SH-SY5Y (cell line): ENCODE measurements at regions not wholly inside any gene's neighbourhood (a gene's known extent, or its start where the extent isn't known, plus 50 kb on each side); places are given as distances from the start of the nearest gene placed in this dataset.

ENCODE experiments used
- GATA2 ChIP-seq: IDR thresholded peaks from 2 replicates; pipeline ENCODE4 v1.6.1; 2011; ENCODE audit warnings: mild to moderate bottlenecking, low read depth, low read length
- GATA3 ChIP-seq: IDR thresholded peaks from 2 replicates; pipeline ENCODE4 v1.6.1; 2011; ENCODE audit warnings: low read depth, mild to moderate bottlenecking, low read length, moderate library complexity

GRCh38 chr13:69288026-69288425, 819.6 kb upstream of the ATXN8OS start:
- no peak for TF ChIP-seq GATA2
- TF ChIP-seq GATA3, result no peak

- TF ChIP-seq GATA2 (no peak), GATA3 (no peak)
Observed at GRCh38 chr13:69287050-69287698, 820.5 kb upstream of the ATXN8OS start.

DNA sequence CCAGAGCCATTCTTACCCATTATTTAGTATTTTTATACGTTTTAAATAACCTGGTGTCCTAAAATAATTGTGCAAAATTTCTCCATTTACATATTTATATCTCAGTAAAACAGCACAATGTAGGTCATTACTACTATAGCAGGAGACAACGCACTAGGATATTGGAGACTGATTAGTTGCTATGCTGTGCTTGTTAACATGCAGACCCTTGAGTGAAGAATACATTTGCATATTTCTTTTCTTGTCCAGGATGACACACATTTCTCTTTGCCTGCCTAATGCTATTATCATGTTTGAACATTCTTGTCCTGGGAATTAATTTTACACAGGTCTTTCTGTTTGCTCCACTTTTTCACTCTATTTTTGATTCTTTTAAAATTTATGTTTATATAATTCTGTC, 823.8 kb upstream of the ATXN8OS start:
- TF ChIP-seq GATA2 (no peak), GATA3 (no peak)

- TF ChIP-seq GATA3 (no peak), GATA2 (no peak)
Observed at GRCh38 chr13:69283301-69283700, 824.3 kb upstream of the ATXN8OS start.

- TF ChIP-seq GATA3 (no peak), GATA2 (no peak)
Observed at GRCh38 chr13:69280399-69280798, 827.2 kb upstream of the ATXN8OS start.

- TF ChIP-seq GATA3 (no peak), GATA2 (no peak)
Observed at GRCh38 chr13:69279213-69279612, 828.4 kb upstream of the ATXN8OS start.

GRCh38 chr13:69274231-69274630, 833.4 kb upstream of the ATXN8OS start:
- no peak for TF ChIP-seq GATA2
- TF ChIP-seq GATA3, result no peak

GRCh38 chr13:69264362-69265334, 843.0 kb upstream of the ATXN8OS start:
- no peak for TF ChIP-seq GATA2
- TF ChIP-seq GATA3, result no peak

DNA sequence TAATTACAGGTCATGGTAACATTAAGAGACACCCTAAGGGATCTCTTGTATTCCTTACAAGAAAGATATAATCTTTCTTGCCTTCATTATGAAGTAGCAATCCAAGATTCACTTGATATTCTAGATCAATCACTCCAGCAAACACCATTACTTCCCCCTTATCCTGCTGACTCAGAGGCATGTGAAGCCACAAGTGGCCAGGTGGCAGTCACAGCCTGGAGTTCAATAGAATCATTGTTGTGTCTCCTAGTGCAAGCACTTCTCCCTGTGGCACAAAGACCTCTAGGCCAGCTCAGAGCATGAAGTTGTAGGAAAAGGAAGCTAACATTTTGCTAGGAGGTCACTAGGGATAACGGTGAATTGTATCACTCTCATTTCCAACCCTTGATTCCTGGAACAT, 864.3 kb upstream of the ATXN8OS start:
- TF ChIP-seq GATA2, result no peak
- no peak for TF ChIP-seq GATA3

- TF ChIP-seq GATA2, result no peak
- TF ChIP-seq GATA3, result no peak
Observed at GRCh38 chr13:69234171-69234570, 873.5 kb upstream of the ATXN8OS start.

GRCh38 chr13:69226427-69226826, 881.2 kb upstream of the ATXN8OS start:
- no peak for TF ChIP-seq GATA2
- no peak for TF ChIP-seq GATA3

- no peak for TF ChIP-seq GATA2
- no peak for TF ChIP-seq GATA3
Observed at GRCh38 chr13:69213396-69213795, 894.2 kb upstream of the ATXN8OS start.

DNA sequence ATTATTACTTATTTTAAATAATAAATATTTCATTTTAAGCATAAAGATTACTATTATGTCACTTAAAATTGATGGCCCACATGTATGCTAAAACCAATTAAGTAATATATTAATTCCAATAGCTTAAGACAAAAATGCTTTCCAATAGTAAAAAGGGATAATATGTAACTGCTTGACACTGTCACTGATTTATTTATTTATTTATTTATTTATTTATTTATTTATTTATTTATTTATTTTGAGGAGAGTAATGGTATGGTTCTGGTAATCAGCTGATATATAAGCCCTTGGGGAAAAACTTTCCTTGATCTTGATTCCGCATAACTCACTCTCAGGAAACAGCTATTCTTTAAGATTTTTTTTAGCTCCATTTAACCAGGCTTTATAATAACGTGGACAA, 903.0 kb upstream of the ATXN8OS start:
- no peak for TF ChIP-seq GATA3
- TF ChIP-seq GATA2, result no peak

DNA sequence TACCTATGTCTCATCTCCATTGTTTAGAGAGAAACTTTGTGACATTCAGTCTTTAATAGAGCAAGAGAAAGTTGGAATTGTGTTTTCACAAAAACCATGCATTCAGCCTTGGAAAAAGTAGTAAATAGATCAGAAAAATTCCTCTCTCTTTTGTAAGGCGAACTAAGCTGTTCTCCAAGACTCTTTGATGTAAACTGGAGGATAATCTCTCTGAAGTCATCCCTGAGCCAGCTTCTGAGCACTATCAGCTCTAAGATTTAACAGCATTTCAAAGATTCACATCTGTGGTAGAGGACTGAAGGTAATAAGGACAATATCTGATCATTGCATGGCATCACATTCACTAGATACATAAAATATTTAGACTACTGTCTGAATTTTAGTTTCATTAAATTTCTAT, 904.6 kb upstream of the ATXN8OS start:
- no peak for TF ChIP-seq GATA3
- no peak for TF ChIP-seq GATA2

- TF ChIP-seq GATA3, result 0 out of 2 replicates have a peak, but pooled peaks have one; percentile 36
- TF ChIP-seq GATA2, result peak; percentile 82
Observed at GRCh38 chr13:69199664-69200063, 908.0 kb upstream of the ATXN8OS start.
